IMR-90 (cell line): ENCODE measurements at regions not wholly inside any gene's neighbourhood (a gene's known extent, or its start where the extent isn't known, plus 50 kb on each side); places are given as distances from the start of the nearest gene placed in this dataset.

Source experiments
- BHLHE40 ChIP-seq: fragments of 150-350 bp; IDR thresholded peaks from 2 replicates; pipeline ENCODE4 v1.6.1; 2016; ENCODE audit warnings: mild to moderate bottlenecking, low read depth, low read length
- CEBPB ChIP-seq: IDR thresholded peaks from 2 replicates; pipeline ENCODE4 v1.6.1; 2012; ENCODE audit warnings: low read depth, low read length, improper control_type of control experiment
- CTCF ChIP-seq: conservative IDR thresholded peaks from 2 replicates; pipeline ENCODE4 v1.5.1; 2012; ENCODE audit warnings: mild to moderate bottlenecking, low read depth, low read length, improper control_type of control experiment
- ELK1 ChIP-seq: fragments of 150-350 bp; IDR thresholded peaks from 2 replicates; pipeline ENCODE4 v1.6.1; 2016; ENCODE audit warnings: low read depth, mild to moderate bottlenecking, low read length, moderate library complexity, borderline replicate concordance
- FOS ChIP-seq: fragments of 150-350 bp; IDR thresholded peaks from 2 replicates; pipeline ENCODE4 v1.6.1; 2016; ENCODE audit warnings: low read depth, low read length
- POLR2A ChIP-seq: IDR thresholded peaks from 2 replicates; pipeline ENCODE4 v1.6.1; 2012; ENCODE audit warnings: mild to moderate bottlenecking, low read depth, low read length
- RAD21 ChIP-seq: IDR thresholded peaks from 2 replicates; pipeline ENCODE4 v1.6.1; 2012; ENCODE audit warnings: low read length, improper control_type of control experiment
- RCOR1 ChIP-seq: IDR thresholded peaks from 2 replicates; pipeline ENCODE4 v1.6.1; 2012; ENCODE audit warnings: mild to moderate bottlenecking, low read length, improper control_type of control experiment; ENCODE audit not compliant: insufficient replicate concordance
- SMC3 ChIP-seq: fragments of 150-350 bp; IDR thresholded peaks from 2 replicates; pipeline ENCODE4 v1.6.1; 2016; ENCODE audit warnings: low read depth, mild to moderate bottlenecking, antibody characterized with exemption, low read length, moderate library complexity

- no peak for TF ChIP-seq CTCF
- no peak for TF ChIP-seq BHLHE40
- TF ChIP-seq SMC3, result no peak
- TF ChIP-seq POLR2A, result no peak
- TF ChIP-seq RAD21, result no peak
- no peak for TF ChIP-seq FOS
- no peak for TF ChIP-seq ELK1
- no peak for TF ChIP-seq RCOR1
- no peak for TF ChIP-seq CEBPB
These were observed 431.0 kb upstream of the GJE1 start for GRCh38 chr6:141701732-141702131.
